ENCODE measurements at regions not wholly inside any gene's neighbourhood (a gene's known extent, or its start where the extent isn't known, plus 50 kb on each side); places are given as distances from the start of the nearest gene placed in this dataset.

- H3K36me3 ChIP-seq (replicated peaks in 1 of 2; ENCODE audit: control insufficient read depth in 1 of 2, insufficient read depth in 2 of 2, low read length in 2 of 2) = no peaks in the 10 kb centered on the region
- intact Hi-C loops (cut with micrococcal nuclease; ENCODE audit: unreplicated experiment) (no loop called here), in situ Hi-C loops (cut with HindIII; ENCODE audit: extremely low pct_ligation_motif_present, low pct_unique_long_range_greater_than_20kb) (no loop called here)
- POLR2A ChIA-PET = no interaction called here
- H3K9me3 ChIP-seq (ENCODE audit: low read length) = peaks cover 6% of the 10 kb centered on the region
- no TSS peak for BruUV-seq (replicated peaks)
- ATAC-seq (no peak), DNase-seq (ENCODE audit: low spot score) (no peak), FAIRE-seq (no peak)
- TF ChIP-seq ZNF781 (CRISPR knock-in tag; IDR thresholded peaks at IDR 0.05; ENCODE audit: borderline replicate concordance, not compliant biosample characterization) (no peak), PHF8 (CRISPR knock-in tag; IDR thresholded peaks at IDR 0.05) (no peak), LRRFIP1 (CRISPR knock-in tag; conservative IDR thresholded peaks at IDR 0.05) (no peak), TAF1 (CRISPR knock-in tag; IDR thresholded peaks at IDR 0.05) (no peak), CBX1 (IDR thresholded peaks at IDR 0.05; ENCODE audit: low read depth) (no peak), E2F2 (CRISPR knock-in tag; IDR thresholded peaks at IDR 0.05; ENCODE audit: borderline replicate concordance) (no peak), ZNF589 (CRISPR knock-in tag; conservative IDR thresholded peaks at IDR 0.05) (no peak), MED13 (CRISPR knock-in tag; IDR thresholded peaks at IDR 0.05) (no peak), ZNF639 (CRISPR knock-in tag; conservative IDR thresholded peaks at IDR 0.05) (no peak), ZNF816 (CRISPR knock-in tag; IDR thresholded peaks at IDR 0.05; ENCODE audit: borderline replicate concordance) (no peak), ZNF468 (CRISPR knock-in tag; IDR thresholded peaks at IDR 0.05) (no peak)
- no peak overlapping the region for H3K4me2 ChIP-seq (ENCODE audit: low read depth, low read length)
- H2AFZ ChIP-seq (ENCODE audit: low read length) = no peak overlapping the region
- CTCF ChIA-PET (ENCODE audit: low intra/inter-chr PET ratio, low total read pairs) = no interaction called here
- peaks cover 2 to 50% of the 10 kb centered on the region in 2 experiments; a peak in 4 of 5 replicates for H3K27me3 ChIP-seq (ENCODE audit: control insufficient read depth in 1 of 2, insufficient read depth in 2 of 2, low read length in 2 of 2)
- H3K79me2 ChIP-seq (ENCODE audit: insufficient read depth, low read length) = no peaks in the 10 kb centered on the region
- no peak overlapping the region for H3K27ac ChIP-seq (ENCODE audit: extremely low read length, insufficient read depth, low read length)
- H3K4me3 ChIP-seq (replicated peaks in 1 of 3; ENCODE audit: insufficient read depth in 1 of 3, low read depth in 2 of 3, low read length in 3 of 3) = no peak overlapping the region
- H4K20me1 ChIP-seq (ENCODE audit: insufficient read depth, low read length) = no peaks in the 10 kb centered on the region
- H3K9ac ChIP-seq (ENCODE audit: insufficient read depth, low read depth, low read length) = no peak overlapping the region
- H3K4me1 ChIP-seq (ENCODE audit: insufficient read depth, low read length) = no peaks in the 10 kb centered on the region
- WGBS (ENCODE audit: low lambda C conversion rate) = 15% methylated on average over 10 of the region's 10 CpGs
Measured at GRCh38 chr7:153005750-153006435, 246.3 kb downstream of the ACTR3B start.
